GM18867 (cell line): ENCODE measurements at regions not wholly inside any gene's neighbourhood (a gene's known extent, or its start where the extent isn't known, plus 50 kb on each side); places are given as distances from the start of the nearest gene placed in this dataset.

Experiments
- ATAC-seq: cut with Tn5 transposase; IDR thresholded peaks from one replicate; pipeline ENCODE4 v1.9.1; 2021; ENCODE audit warnings: mild to moderate bottlenecking, moderate library complexity; ENCODE audit not compliant: unreplicated experiment

GRCh38 chr3:18501679-18502343 lies 76.7 kb upstream of the SATB1 start:
- no peak for ATAC-seq

- ATAC-seq, result no peak
Measured at GRCh38 chr3:18500322-18500721, 75.2 kb upstream of the SATB1 start.

GRCh38 chr3:18499301-18499700 lies 74.2 kb upstream of the SATB1 start:
- peak; percentile 79 for ATAC-seq

- ATAC-seq, result no peak
Measured at GRCh38 chr3:18494251-18494650, 69.1 kb upstream of the SATB1 start.

GRCh38 chr3:18489939-18490338 lies 64.8 kb upstream of the SATB1 start:
- no peak for ATAC-seq

GRCh38 chr3:18483226-18483625 lies 58.1 kb upstream of the SATB1 start:
- no peak for ATAC-seq

- no peak for ATAC-seq
Measured at GRCh38 chr3:18481946-18482548, 56.9 kb upstream of the SATB1 start.

- ATAC-seq, result no peak
Measured at GRCh38 chr3:18477620-18478019, 52.5 kb upstream of the SATB1 start.
